Muscle layer of colon (tissue), 2 donors: ENCODE measurements at regions not wholly inside any gene's neighbourhood (a gene's known extent, or its start where the extent isn't known, plus 50 kb on each side); places are given as distances from the start of the nearest gene placed in this dataset.
"Not testable (repeated sequence)": the region's sequence is repeated elsewhere in the genome, so short reads cannot be mapped to it uniquely, and the experiment has no call there.

ENCODE experiments used
- H3K27ac ChIP-seq: one replicate; pipeline ENCODE4 v1.7.0; 2013; ENCODE audit warnings: low read depth, mild to moderate bottlenecking, low read length, moderate library complexity
- H3K27me3 ChIP-seq, 2 donors: one replicate each; pipeline ENCODE4 v1.7.0; 2013; ENCODE audit warnings: low read length in 2 of 2, mild to moderate bottlenecking in 2 of 2; ENCODE audit not compliant: insufficient read depth in 2 of 2, control insufficient read depth in 1 of 2
- H3K36me3 ChIP-seq: one replicate; pipeline ENCODE4 v1.7.0; 2013; ENCODE audit warnings: mild to moderate bottlenecking, low read length; ENCODE audit not compliant: insufficient read depth
- H3K4me1 ChIP-seq: one replicate; pipeline ENCODE4 v1.7.0; 2013; ENCODE audit warnings: mild to moderate bottlenecking, low read length; ENCODE audit not compliant: insufficient read depth
- H3K4me3 ChIP-seq, 2 donors: one replicate each; pipeline ENCODE4 v1.7.0; 2013; ENCODE audit warnings: low read length in 2 of 2, low read depth in 1 of 2, mild to moderate bottlenecking in 1 of 2, moderate library complexity in 1 of 2
- H3K9ac ChIP-seq: one replicate; pipeline ENCODE4 v1.7.0; 2013; ENCODE audit warnings: low read length
- H3K9me3 ChIP-seq: one replicate; pipeline ENCODE4 v1.7.0; 2013; ENCODE audit warnings: mild to moderate bottlenecking, low read length
- donor health status: abdominal sarcoma.
- donor health status: Adenocarcinoma of cecum.

- H3K27me3 ChIP-seq, H3K36me3 ChIP-seq, H3K4me1 ChIP-seq, H3K9ac ChIP-seq, H3K4me3 ChIP-seq, H3K27ac ChIP-seq, H3K9me3 ChIP-seq: not testable (repeated sequence)
These were observed 461.7 kb upstream of the CDH4 start for GRCh38 chr20:60790339-60790738.

- Histone ChIP-seq H3K27ac (no peak overlapping the region), H3K9ac (no peak overlapping the region), H3K9me3 (no peaks in the 10 kb centered on the region)
These were observed 460.2 kb upstream of the CDH4 start for GRCh38 chr20:60791823-60792222.

GRCh38 chr20:60792941-60793340, 459.1 kb upstream of the CDH4 start:
- H3K27ac ChIP-seq: no peak overlapping the region
- H3K36me3 ChIP-seq: no peaks in the 10 kb centered on the region
- no peaks in the 10 kb centered on the region for H3K27me3 ChIP-seq
- H3K4me3 ChIP-seq: no peak overlapping the region
- no peak overlapping the region for H3K9ac ChIP-seq
- H3K9me3 ChIP-seq: no peaks in the 10 kb centered on the region
- no peaks in the 10 kb centered on the region for H3K4me1 ChIP-seq

More at GRCh38 chr20:60791823-60792222, 460.2 kb upstream of the CDH4 start:
- Histone ChIP-seq H3K4me3 (no peak overlapping the region), H3K4me1 (no peaks in the 10 kb centered on the region), H3K36me3 (no peaks in the 10 kb centered on the region), H3K27me3 (no peaks in the 10 kb centered on the region)

GRCh38 chr20:60794674-60795073, 457.4 kb upstream of the CDH4 start:
- Histone ChIP-seq H3K27ac (no peak overlapping the region), H3K9ac (no peak overlapping the region), H3K27me3 (no peaks in the 10 kb centered on the region), H3K4me1 (no peaks in the 10 kb centered on the region), H3K4me3 (no peak overlapping the region), H3K36me3 (no peaks in the 10 kb centered on the region), H3K9me3 (peaks cover 3% of the 10 kb centered on the region)

GRCh38 chr20:60795651-60796050, 456.4 kb upstream of the CDH4 start:
- no peak overlapping the region for H3K9ac ChIP-seq
- H3K4me1 ChIP-seq: no peaks in the 10 kb centered on the region
- H3K27ac ChIP-seq: no peak overlapping the region
- no peak overlapping the region for H3K4me3 ChIP-seq
- H3K9me3 ChIP-seq: peaks cover 7% of the 10 kb centered on the region
- H3K36me3 ChIP-seq: no peaks in the 10 kb centered on the region
- no peaks in the 10 kb centered on the region for H3K27me3 ChIP-seq

- Histone ChIP-seq H3K4me1 (no peaks in the 10 kb centered on the region), H3K9ac (no peak overlapping the region)
These were observed 451.9 kb upstream of the CDH4 start for GRCh38 chr20:60800185-60800584.

GRCh38 chr20:60802676-60803075, 449.4 kb upstream of the CDH4 start:
- H3K9me3 ChIP-seq: peaks cover 7% of the 10 kb centered on the region
- H3K36me3 ChIP-seq: no peaks in the 10 kb centered on the region
- H3K9ac ChIP-seq: no peak overlapping the region
- H3K27me3 ChIP-seq: peaks cover 0 to 4% of the 10 kb centered on the region in 2 donors
- H3K27ac ChIP-seq: no peak overlapping the region
- H3K4me1 ChIP-seq: no peaks in the 10 kb centered on the region
- no peak overlapping the region for H3K4me3 ChIP-seq

More at GRCh38 chr20:60800185-60800584, 451.9 kb upstream of the CDH4 start:
- Histone ChIP-seq H3K27me3 (peaks cover 0 to 4% of the 10 kb centered on the region in 2 donors), H3K36me3 (no peaks in the 10 kb centered on the region), H3K27ac (no peak overlapping the region), H3K9me3 (peaks cover 7% of the 10 kb centered on the region), H3K4me3 (no peak overlapping the region)

- Histone ChIP-seq H3K27me3 (peaks cover 0 to 4% of the 10 kb centered on the region in 2 donors), H3K27ac (no peak overlapping the region), H3K4me3 (no peak overlapping the region), H3K9ac (no peak overlapping the region), H3K4me1 (no peaks in the 10 kb centered on the region), H3K9me3 (peaks cover 7% of the 10 kb centered on the region), H3K36me3 (no peaks in the 10 kb centered on the region)
These were observed 448.6 kb upstream of the CDH4 start for GRCh38 chr20:60803335-60804055.

GRCh38 chr20:60804240-60804917, 447.7 kb upstream of the CDH4 start:
- Histone ChIP-seq H3K4me1 (no peaks in the 10 kb centered on the region), H3K9ac (no peak overlapping the region), H3K9me3 (peaks cover 5% of the 10 kb centered on the region), H3K27me3 (peaks cover 0 to 4% of the 10 kb centered on the region in 2 donors), H3K27ac (no peak overlapping the region), H3K4me3 (no peak overlapping the region), H3K36me3 (no peaks in the 10 kb centered on the region)

GRCh38 chr20:60804918-60805630, 447.0 kb upstream of the CDH4 start:
- H3K27ac ChIP-seq: no peak overlapping the region
- H3K9me3 ChIP-seq: peaks cover 3% of the 10 kb centered on the region
- no peak overlapping the region for H3K9ac ChIP-seq
- H3K36me3 ChIP-seq: no peaks in the 10 kb centered on the region
- H3K4me3 ChIP-seq: no peak overlapping the region
- H3K27me3 ChIP-seq: peaks cover 0 to 4% of the 10 kb centered on the region in 2 donors
- H3K4me1 ChIP-seq: no peaks in the 10 kb centered on the region

- Histone ChIP-seq H3K4me1 (no peaks in the 10 kb centered on the region), H3K9ac (no peak overlapping the region), H3K9me3 (no peaks in the 10 kb centered on the region), H3K4me3 (no peak overlapping the region), H3K27me3 (peaks cover 0 to 4% of the 10 kb centered on the region in 2 donors), H3K36me3 (no peaks in the 10 kb centered on the region), H3K27ac (no peak overlapping the region)
These were observed 445.7 kb upstream of the CDH4 start for GRCh38 chr20:60806354-60806753.
